HG03558 (cell line): ENCODE measurements at regions not wholly inside any gene's neighbourhood (a gene's known extent, or its start where the extent isn't known, plus 50 kb on each side); places are given as distances from the start of the nearest gene placed in this dataset.
"Not testable (repeated sequence)": the region's sequence is repeated elsewhere in the genome, so short reads cannot be mapped to it uniquely, and the experiment has no call there.

Experiments used
- ATAC-seq: cut with Tn5 transposase; IDR thresholded peaks from one replicate; pipeline ENCODE4 v1.9.1; 2021; ENCODE audit warnings: moderate number of reproducible peaks; ENCODE audit not compliant: unreplicated experiment; ENCODE audit errors: extremely low read depth

- ATAC-seq, result no peak
Measured at GRCh38 chr14:41130274-41130673, 476.4 kb upstream of the LRFN5 start.

- no peak for ATAC-seq
Measured at GRCh38 chr14:41120402-41120801, 486.3 kb upstream of the LRFN5 start.

GRCh38 chr14:41096131-41096530, 510.5 kb upstream of the LRFN5 start:
- ATAC-seq, result no peak

- no peak for ATAC-seq
Measured at GRCh38 chr14:41087056-41087455, 519.6 kb upstream of the LRFN5 start.

- no peak for ATAC-seq
Measured at GRCh38 chr14:41073544-41073943, 533.1 kb upstream of the LRFN5 start.

GRCh38 chr14:41072776-41073175, 533.9 kb upstream of the LRFN5 start:
- no peak for ATAC-seq

GRCh38 chr14:41071351-41071750, 535.3 kb upstream of the LRFN5 start:
- ATAC-seq, result no peak

- no peak for ATAC-seq
Measured at GRCh38 chr14:41062826-41063225, 543.9 kb upstream of the LRFN5 start.

- ATAC-seq, result no peak
Measured at GRCh38 chr14:41055589-41055988, 551.1 kb upstream of the LRFN5 start.

- ATAC-seq, result no peak
Measured at GRCh38 chr14:41051801-41052200, 554.9 kb upstream of the LRFN5 start.

- ATAC-seq, result no peak
Measured at GRCh38 chr14:41047763-41048162, 558.9 kb upstream of the LRFN5 start.

- no peak for ATAC-seq
Measured at GRCh38 chr14:41037388-41037787, 569.3 kb upstream of the LRFN5 start.

- no peak for ATAC-seq
Measured at GRCh38 chr14:41034969-41035368, 571.7 kb upstream of the LRFN5 start.

- no peak for ATAC-seq
Measured at GRCh38 chr14:41022932-41023331, 583.7 kb upstream of the LRFN5 start.

- no peak for ATAC-seq
Measured at GRCh38 chr14:41016213-41016612, 590.5 kb upstream of the LRFN5 start.

- ATAC-seq, result no peak
Measured at GRCh38 chr14:41000350-41000749, 606.3 kb upstream of the LRFN5 start.

GRCh38 chr14:40989260-40989659, 617.4 kb upstream of the LRFN5 start:
- no peak for ATAC-seq

- no peak for ATAC-seq
Measured at GRCh38 chr14:40987481-40987880, 619.2 kb upstream of the LRFN5 start.

- no peak for ATAC-seq
Measured at GRCh38 chr14:40986655-40987054, 620.0 kb upstream of the LRFN5 start.

GRCh38 chr14:40985584-40985983, 621.1 kb upstream of the LRFN5 start:
- no peak for ATAC-seq

GRCh38 chr14:40983604-40984003, 623.1 kb upstream of the LRFN5 start:
- ATAC-seq, result no peak

- no peak for ATAC-seq
Measured at GRCh38 chr14:40981247-40981646, 625.4 kb upstream of the LRFN5 start.

GRCh38 chr14:40960257-40960656, 646.4 kb upstream of the LRFN5 start:
- ATAC-seq, result not testable (repeated sequence)
